Tongue (tissue), 1 donor: ENCODE measurements at regions not wholly inside any gene's neighbourhood (a gene's known extent, or its start where the extent isn't known, plus 50 kb on each side); places are given as distances from the start of the nearest gene placed in this dataset.
"Not testable (repeated sequence)": the region's sequence is repeated elsewhere in the genome, so short reads cannot be mapped to it uniquely, and the experiment has no call there.

Source experiments
- DNase-seq: peaks from one replicate; pipeline ENCODE4 v3.0.0-alpha.2; 2015

- peak; percentile 78 for DNase-seq
Observed at GRCh38 chr1:96865731-96866685, 144.4 kb downstream of the PTBP2 start.

- no peak for DNase-seq
Observed at GRCh38 chr1:96872757-96873156, 151.2 kb downstream of the PTBP2 start.

DNA sequence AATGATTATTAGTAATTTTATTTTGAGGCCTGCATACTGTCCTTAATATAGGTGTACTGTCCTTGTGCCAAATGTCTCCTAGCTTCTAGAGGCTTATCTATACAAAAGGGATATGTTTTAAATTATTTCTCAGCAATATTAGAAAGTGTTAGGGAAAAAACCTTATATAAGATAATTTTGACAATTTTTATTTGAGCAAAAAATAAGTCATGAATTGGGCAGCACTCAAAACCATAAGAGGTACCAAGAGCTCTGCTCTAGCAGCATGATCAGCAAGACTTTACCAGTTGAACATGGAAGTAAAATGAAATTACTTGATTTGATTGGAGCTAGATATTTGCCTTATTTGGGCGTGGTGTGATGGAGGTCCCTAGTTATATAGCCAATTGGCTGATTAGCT, 157.1 kb downstream of the PTBP2 start:
- no peak for DNase-seq

DNA sequence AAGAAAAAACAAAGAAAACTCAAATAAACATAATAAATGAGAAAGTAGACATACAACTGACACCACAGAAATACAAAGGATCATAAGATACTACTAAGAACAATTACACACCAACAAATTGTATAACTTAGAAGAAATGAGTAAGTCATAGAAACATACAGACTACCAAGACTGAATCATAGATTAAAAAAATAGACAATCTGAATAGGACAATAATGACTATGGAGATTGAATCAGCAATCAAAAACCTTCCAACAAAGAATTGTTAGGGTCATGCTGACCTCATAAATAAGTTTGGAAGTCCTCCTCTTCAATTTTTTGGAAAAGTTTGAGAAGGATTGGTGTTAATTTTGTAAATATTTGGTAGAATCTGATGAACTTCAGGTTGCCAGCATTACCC, 159.0 kb downstream of the PTBP2 start:
- DNase-seq, result no peak

- no peak for DNase-seq
Observed at GRCh38 chr1:96882096-96882495, 160.5 kb downstream of the PTBP2 start.

- DNase-seq, result no peak
Observed at GRCh38 chr1:96886474-96886873, 164.9 kb downstream of the PTBP2 start.

DNA sequence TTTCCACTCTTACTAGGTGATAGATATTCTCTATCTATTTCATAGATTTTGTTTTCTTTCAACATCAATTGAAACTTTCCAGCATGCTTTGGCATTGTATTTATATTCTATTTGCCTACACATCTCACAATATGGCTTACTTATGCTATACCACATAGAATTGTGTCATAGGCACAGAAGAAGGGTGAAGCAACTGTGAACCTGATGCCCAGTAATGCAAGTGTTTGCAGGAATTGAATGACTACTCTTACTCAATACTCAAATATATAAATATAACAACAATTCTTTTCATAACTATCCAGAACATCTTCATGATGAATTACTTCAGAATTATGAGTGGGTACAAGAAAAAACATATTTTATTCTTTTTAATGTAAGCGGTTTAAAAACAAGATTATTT, 165.9 kb downstream of the PTBP2 start:
- DNase-seq, result no peak

DNA sequence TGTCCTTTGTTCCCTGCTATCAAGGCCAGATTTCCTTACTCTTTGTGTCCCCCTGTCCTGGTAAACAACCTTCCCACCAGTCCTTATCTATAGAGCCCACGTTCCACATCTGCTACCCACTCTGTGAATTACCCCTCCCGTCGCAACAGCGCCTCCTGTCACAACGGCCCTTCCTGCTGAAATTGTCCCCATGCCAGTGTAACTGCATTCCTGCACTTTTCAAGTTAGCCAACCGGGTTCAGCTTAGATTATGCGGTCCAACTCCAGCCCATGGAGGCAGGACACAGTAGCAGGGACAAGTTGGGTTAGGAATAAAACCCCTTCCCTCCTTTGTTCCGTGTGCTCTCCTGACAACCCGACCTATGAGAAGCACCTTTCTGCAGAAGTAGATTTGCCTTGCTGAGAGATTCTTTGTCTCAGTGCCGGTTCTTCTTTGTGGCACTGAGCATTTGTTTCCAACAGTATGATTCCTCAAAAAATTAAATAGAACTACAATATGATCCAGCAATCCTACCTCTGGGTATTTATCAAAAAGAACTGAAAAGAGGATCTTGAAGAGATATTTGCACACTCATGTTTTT, 180.3 kb downstream of the PTBP2 start:
- no peak for DNase-seq

DNA sequence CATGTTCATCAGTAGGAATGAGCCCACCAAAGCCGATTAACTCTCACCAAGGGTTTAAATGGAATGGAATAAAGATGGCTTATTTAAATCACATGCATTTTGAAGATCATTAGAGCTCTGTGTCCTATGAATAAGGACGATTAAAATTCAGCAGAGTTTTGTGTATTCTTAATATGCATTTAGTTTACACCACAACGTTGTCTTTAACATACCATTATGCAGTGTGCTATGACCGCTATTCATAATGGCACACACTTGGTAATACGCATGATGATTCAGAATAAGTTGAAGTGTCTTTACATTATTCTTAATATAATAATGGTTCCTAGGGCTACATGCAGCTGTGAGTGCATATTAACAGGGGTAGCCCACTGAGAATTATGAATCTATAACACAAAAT, 190.7 kb downstream of the PTBP2 start:
- no peak for DNase-seq

GRCh38 chr1:96915701-96916100, 194.1 kb downstream of the PTBP2 start:
- not testable (repeated sequence) for DNase-seq

DNA sequence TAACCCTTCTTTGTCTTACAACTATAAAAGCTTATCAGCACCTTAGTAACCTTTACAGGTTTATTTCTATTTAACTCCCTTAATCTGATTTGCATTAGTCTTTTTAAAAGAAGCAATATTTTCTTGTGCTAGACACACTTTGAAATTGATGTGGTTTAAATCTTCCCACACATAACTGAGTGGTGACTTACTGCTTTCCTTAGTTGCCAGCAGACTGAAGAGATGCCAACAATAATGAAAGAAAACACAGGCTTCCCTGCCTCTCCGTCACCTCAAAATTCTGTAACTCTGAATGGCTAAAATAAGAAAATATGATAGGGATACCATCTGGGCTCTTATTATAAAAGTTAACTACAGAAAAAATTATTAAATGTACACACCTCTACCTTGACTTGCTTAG, 196.8 kb downstream of the PTBP2 start:
- no peak for DNase-seq

DNA sequence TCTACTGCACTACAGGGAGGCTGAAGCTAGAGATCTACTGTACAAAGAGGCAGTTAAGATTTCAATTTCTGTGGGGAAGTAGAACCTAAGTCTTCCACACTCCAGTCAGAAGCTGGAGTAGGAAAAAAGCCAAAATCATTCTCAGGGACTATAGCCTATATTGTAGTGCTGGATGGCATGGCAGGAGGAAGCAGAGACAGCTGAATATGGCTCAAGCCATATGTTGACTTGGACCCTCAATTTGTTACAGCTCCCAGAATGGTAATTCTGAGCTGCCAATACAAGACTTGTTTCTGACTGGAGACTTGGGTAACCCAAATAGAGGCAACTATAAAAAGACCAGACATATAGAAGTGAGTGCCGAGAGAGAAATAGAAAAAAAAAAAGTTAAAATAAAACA, 200.6 kb downstream of the PTBP2 start:
- DNase-seq, result no peak

GRCh38 chr1:96923753-96924152, 202.2 kb downstream of the PTBP2 start:
- no peak for DNase-seq

DNA sequence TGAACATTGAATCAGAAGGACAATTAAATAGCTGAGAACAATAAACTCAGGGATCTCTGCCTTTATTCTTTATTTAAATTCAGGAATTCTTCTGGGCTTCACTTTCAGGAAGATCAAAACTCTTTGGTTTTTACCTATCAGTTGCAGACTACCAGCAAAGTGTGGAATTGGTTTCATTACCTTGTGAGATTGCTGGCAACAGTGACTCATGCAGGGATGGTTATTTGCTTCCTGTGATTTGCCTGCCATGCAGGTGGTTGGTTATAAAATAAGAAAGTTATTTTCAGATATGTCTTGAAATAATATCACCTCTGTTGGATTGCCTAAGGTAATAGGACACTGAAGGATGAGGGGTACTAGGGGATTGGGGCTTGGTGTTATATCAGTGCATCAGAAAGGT, 204.6 kb downstream of the PTBP2 start:
- no peak for DNase-seq

DNA sequence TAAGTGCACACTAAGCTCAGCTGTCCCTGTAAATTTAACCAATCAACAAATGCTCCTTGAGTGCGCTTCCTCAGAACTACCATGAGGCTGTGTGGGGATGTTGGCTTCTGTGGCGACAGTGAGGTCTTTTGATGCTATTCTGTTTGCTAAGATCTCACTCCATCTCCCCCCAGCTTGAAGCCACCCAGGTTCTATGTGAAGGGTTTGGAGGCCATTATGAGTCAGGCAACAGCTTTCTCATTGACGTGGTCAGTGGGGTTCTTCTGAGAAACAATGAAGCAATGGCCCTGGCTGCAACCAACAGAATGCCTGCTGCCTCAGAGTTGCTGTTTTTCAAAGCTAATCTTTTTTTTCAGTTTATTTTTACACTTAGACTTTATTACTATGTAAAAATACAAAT, 205.5 kb downstream of the PTBP2 start:
- no peak for DNase-seq

GRCh38 chr1:96931136-96931535, 209.6 kb downstream of the PTBP2 start:
- DNase-seq, result no peak

DNA sequence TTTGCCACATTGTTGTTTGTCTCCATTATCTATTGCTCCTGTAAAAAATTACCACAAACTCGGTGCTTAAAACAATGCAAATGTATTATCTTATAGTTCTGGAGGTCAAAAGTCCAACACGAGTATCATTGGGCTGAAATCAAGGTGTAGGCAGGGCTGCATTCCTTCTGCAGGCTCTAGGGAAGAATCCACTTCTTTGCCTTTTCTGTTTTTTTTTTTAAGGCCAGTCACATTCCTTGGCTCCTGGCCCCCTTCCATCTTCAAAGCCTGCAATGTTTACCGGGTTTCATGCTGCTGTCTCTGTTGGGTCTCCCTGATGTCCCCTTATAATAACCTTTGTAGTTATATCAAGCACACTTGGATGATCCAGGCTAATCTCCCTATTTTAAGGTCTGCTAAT, 212.7 kb downstream of the PTBP2 start:
- DNase-seq, result no peak

- DNase-seq, result no peak
Observed at GRCh38 chr1:96944432-96945092, 223.0 kb downstream of the PTBP2 start.

GRCh38 chr1:96945509-96946084, 224.0 kb downstream of the PTBP2 start:
- DNase-seq, result no peak

GRCh38 chr1:96955307-96956012, 233.9 kb downstream of the PTBP2 start:
- no peak for DNase-seq

- DNase-seq, result no peak
Observed at GRCh38 chr1:96962216-96962615, 240.6 kb downstream of the PTBP2 start.

GRCh38 chr1:96962751-96963211, 241.2 kb downstream of the PTBP2 start:
- peak; percentile 25 for DNase-seq
